Urinary bladder (tissue), 3 donors: ENCODE measurements at regions not wholly inside any gene's neighbourhood (a gene's known extent, or its start where the extent isn't known, plus 50 kb on each side); places are given as distances from the start of the nearest gene placed in this dataset.
"Not testable (repeated sequence)": the region's sequence is repeated elsewhere in the genome, so short reads cannot be mapped to it uniquely, and the experiment has no call there.

ENCODE experiments used
- DNase-seq: peaks from one replicate; pipeline ENCODE4 v3.0.0-alpha.2; 2015; ENCODE audit errors: extremely low spot score
- H3K27ac ChIP-seq: one replicate; pipeline ENCODE4 v1.5.1; 2013; ENCODE audit warnings: low read depth, mild to moderate bottlenecking, moderate library complexity
- H3K36me3 ChIP-seq: one replicate; pipeline ENCODE4 v1.6.1; 2013; ENCODE audit warnings: mild to moderate bottlenecking, moderate library complexity; ENCODE audit not compliant: insufficient read depth
- H3K4me1 ChIP-seq: one replicate; pipeline ENCODE4 v1.6.1; 2013; ENCODE audit warnings: mild to moderate bottlenecking, moderate library complexity; ENCODE audit not compliant: insufficient read depth
- H3K4me3 ChIP-seq: one replicate; pipeline ENCODE4 v1.5.1; 2013; ENCODE audit warnings: low read depth, low read length
- WGBS: extraction: QIAGEN DNeasy Blood & Tissue Kit; methylation state at CpG from one replicate; pipeline ENCODE4 v1.1.7; 2013; 5-methylcytosine and 5-hydroxymethylcytosine counted together
- donor health status: healthy with polysubstance abuse.
- donor health status: healthy.

GRCh38 chr2:226544596-226545210 is 254.9 kb downstream of the IRS1 start:
- Histone ChIP-seq H3K27ac (no peak overlapping the region), H3K4me1 (no peaks in the 10 kb centered on the region), H3K36me3 (no peaks in the 10 kb centered on the region), H3K4me3 (no peak overlapping the region)
- WGBS = 94% methylated on average over 2 of the region's 2 CpGs
- no peak for DNase-seq

- no peak overlapping the region for H3K27ac ChIP-seq
- DNase-seq = no peak
- WGBS = 89% methylated on average over 3 of the region's 3 CpGs
- no peak overlapping the region for H3K4me3 ChIP-seq
- H3K36me3 ChIP-seq = no peaks in the 10 kb centered on the region
- H3K4me1 ChIP-seq = no peaks in the 10 kb centered on the region
These were observed 259.2 kb downstream of the IRS1 start for GRCh38 chr2:226540204-226540994.

- 95% methylated on average over 7 of the region's 7 CpGs for WGBS
- H3K4me1 ChIP-seq = no peaks in the 10 kb centered on the region
- H3K27ac ChIP-seq = no peak overlapping the region
- H3K36me3 ChIP-seq = no peaks in the 10 kb centered on the region
- H3K4me3 ChIP-seq = no peak overlapping the region
- DNase-seq = no peak
These were observed 263.2 kb downstream of the IRS1 start for GRCh38 chr2:226536410-226536809.

- not testable (repeated sequence) for H3K4me1 ChIP-seq, H3K36me3 ChIP-seq, H3K27ac ChIP-seq, H3K4me3 ChIP-seq, DNase-seq
- WGBS = 90% methylated on average over 4 of the region's 4 CpGs
These were observed 266.6 kb downstream of the IRS1 start for GRCh38 chr2:226532976-226533375.

- Histone ChIP-seq H3K4me1 (no peaks in the 10 kb centered on the region), H3K36me3 (no peaks in the 10 kb centered on the region), H3K4me3 (no peak overlapping the region), H3K27ac (no peak overlapping the region)
- no peak for DNase-seq
- 81% methylated on average over 12 of the region's 12 CpGs for WGBS
These were observed 268.4 kb downstream of the IRS1 start for GRCh38 chr2:226531061-226531810.

GRCh38 chr2:226529556-226529955 is 270.1 kb downstream of the IRS1 start:
- H3K36me3 ChIP-seq = no peaks in the 10 kb centered on the region
- H3K4me1 ChIP-seq = no peaks in the 10 kb centered on the region
- 94% methylated on average over 2 of the region's 2 CpGs for WGBS
- DNase-seq = no peak
- no peak overlapping the region for H3K4me3 ChIP-seq
- H3K27ac ChIP-seq = no peak overlapping the region

- no peaks in the 10 kb centered on the region for H3K36me3 ChIP-seq
- WGBS = 43% methylated on average over 3 of the region's 3 CpGs
- H3K4me3 ChIP-seq = no peak overlapping the region
- no peak for DNase-seq
- no peak overlapping the region for H3K27ac ChIP-seq
- H3K4me1 ChIP-seq = no peaks in the 10 kb centered on the region
These were observed 272.9 kb downstream of the IRS1 start for GRCh38 chr2:226526716-226527115.

- 74% methylated on average over 2 of the region's 2 CpGs for WGBS
- Histone ChIP-seq H3K27ac (peak overlapping the region; percentile 26), H3K36me3 (no peaks in the 10 kb centered on the region), H3K4me1 (no peaks in the 10 kb centered on the region), H3K4me3 (no peak overlapping the region)
- DNase-seq = no peak
These were observed 275.2 kb downstream of the IRS1 start for GRCh38 chr2:226524381-226524843.

GRCh38 chr2:226520723-226521122 is 278.9 kb downstream of the IRS1 start:
- Histone ChIP-seq H3K36me3 (no peaks in the 10 kb centered on the region), H3K27ac (no peak overlapping the region), H3K4me3 (no peak overlapping the region), H3K4me1 (no peaks in the 10 kb centered on the region)
- WGBS = 87% methylated on average over 2 of the region's 2 CpGs
- no peak for DNase-seq

GRCh38 chr2:226515344-226516055 is 284.1 kb downstream of the IRS1 start:
- H3K27ac ChIP-seq = peak overlapping the region; percentile 89
- no peaks in the 10 kb centered on the region for H3K36me3 ChIP-seq
- DNase-seq = no peak
- H3K4me1 ChIP-seq = no peaks in the 10 kb centered on the region
- no peak overlapping the region for H3K4me3 ChIP-seq
- 61% methylated on average over 4 of the region's 4 CpGs for WGBS

GRCh38 chr2:226514895-226515294 is 284.7 kb downstream of the IRS1 start:
- Histone ChIP-seq H3K4me3 (no peak overlapping the region), H3K36me3 (no peaks in the 10 kb centered on the region), H3K27ac (no peak overlapping the region), H3K4me1 (no peaks in the 10 kb centered on the region)
- 80% methylated on average over 1 of the region's 1 CpG for WGBS
- DNase-seq = no peak

GRCh38 chr2:226511311-226511710 is 288.3 kb downstream of the IRS1 start:
- no peaks in the 10 kb centered on the region for H3K4me1 ChIP-seq
- WGBS = 73% methylated on average over 4 of the region's 4 CpGs
- H3K27ac ChIP-seq = no peak overlapping the region
- no peak overlapping the region for H3K4me3 ChIP-seq
- no peak for DNase-seq
- no peaks in the 10 kb centered on the region for H3K36me3 ChIP-seq

- no peaks in the 10 kb centered on the region for H3K36me3 ChIP-seq
- H3K4me3 ChIP-seq = no peak overlapping the region
- DNase-seq = no peak
- 55% methylated on average over 2 of the region's 2 CpGs for WGBS
- no peaks in the 10 kb centered on the region for H3K4me1 ChIP-seq
- H3K27ac ChIP-seq = no peak overlapping the region
These were observed 290.9 kb downstream of the IRS1 start for GRCh38 chr2:226508683-226509082.
